PC-9 (cell line): ENCODE measurements at regions not wholly inside any gene's neighbourhood (a gene's known extent, or its start where the extent isn't known, plus 50 kb on each side); places are given as distances from the start of the nearest gene placed in this dataset.

Experiments used
- CTCF ChIP-seq: fragments of 200-600 bp; sonication (generic); conservative IDR thresholded peaks from 2 replicates; pipeline ENCODE4 v1.6.1; 2017; ENCODE audit warnings: mixed run types, antibody characterized with exemption, mild to moderate bottlenecking, moderate library complexity
- EZH2 ChIP-seq: fragments of 200-600 bp; sonication (generic); IDR thresholded peaks from 2 replicates; pipeline ENCODE4 v1.8.0; 2017; ENCODE audit warnings: antibody characterized with exemption, low read depth

GRCh38 chr11:87753143-87753542 is 422.1 kb downstream of the RAB38 start:
- TF ChIP-seq CTCF (no peak), EZH2 (no peak)
